COR-L47 (cell line): ENCODE measurements at regions not wholly inside any gene's neighbourhood (a gene's known extent, or its start where the extent isn't known, plus 50 kb on each side); places are given as distances from the start of the nearest gene placed in this dataset.

ENCODE experiments used
- DNase-seq: peaks from one replicate; lab custom pipeline; 2025; lab: John Stamatoyannopoulos, UW

GRCh38 chr2:226429476-226429875, 370.1 kb downstream of the IRS1 start:
- DNase-seq = no peak

GRCh38 chr2:226427538-226428307, 371.9 kb downstream of the IRS1 start:
- DNase-seq = no peak

GRCh38 chr2:226426292-226426736, 373.3 kb downstream of the IRS1 start:
- no peak for DNase-seq

GRCh38 chr2:226424971-226425370, 374.6 kb downstream of the IRS1 start:
- no peak for DNase-seq

GRCh38 chr2:226423498-226423960, 376.1 kb downstream of the IRS1 start:
- DNase-seq = no peak

- DNase-seq = no peak
Measured at GRCh38 chr2:226420646-226421045, 379.0 kb downstream of the IRS1 start.

- no peak for DNase-seq
Measured at GRCh38 chr2:226418521-226418920, 381.1 kb downstream of the IRS1 start.

- DNase-seq = no peak
Measured at GRCh38 chr2:226414335-226414734, 385.3 kb downstream of the IRS1 start.

GRCh38 chr2:226413498-226414130, 386.0 kb downstream of the IRS1 start:
- DNase-seq = no peak

- DNase-seq = no peak
Measured at GRCh38 chr2:226411727-226412360, 387.8 kb downstream of the IRS1 start.

- no peak for DNase-seq
Measured at GRCh38 chr2:226411205-226411604, 388.4 kb downstream of the IRS1 start.

- no peak for DNase-seq
Measured at GRCh38 chr2:226410247-226410835, 389.3 kb downstream of the IRS1 start.

- DNase-seq = no peak
Measured at GRCh38 chr2:226409134-226409533, 390.5 kb downstream of the IRS1 start.

GRCh38 chr2:226408141-226408540, 391.5 kb downstream of the IRS1 start:
- DNase-seq = no peak

GRCh38 chr2:226407135-226407534, 392.5 kb downstream of the IRS1 start:
- DNase-seq = no peak

- no peak for DNase-seq
Measured at GRCh38 chr2:226405465-226405864, 394.2 kb downstream of the IRS1 start.

- DNase-seq = no peak
Measured at GRCh38 chr2:226403369-226403768, 396.3 kb downstream of the IRS1 start.

GRCh38 chr2:226399006-226399405, 400.6 kb downstream of the IRS1 start:
- DNase-seq = no peak

- no peak for DNase-seq
Measured at GRCh38 chr2:226398580-226398979, 401.0 kb downstream of the IRS1 start.

- DNase-seq = no peak
Measured at GRCh38 chr2:226396541-226396940, 403.1 kb downstream of the IRS1 start.

GRCh38 chr2:226387499-226387942, 412.1 kb downstream of the IRS1 start:
- no peak for DNase-seq

- DNase-seq = no peak
Measured at GRCh38 chr2:226383461-226383860, 416.2 kb downstream of the IRS1 start.

- DNase-seq = no peak
Measured at GRCh38 chr2:226380679-226381078, 418.9 kb downstream of the IRS1 start.
